Central memory CD8-positive, alpha-beta T cell (primary cell): ENCODE measurements at regions not wholly inside any gene's neighbourhood (a gene's known extent, or its start where the extent isn't known, plus 50 kb on each side); places are given as distances from the start of the nearest gene placed in this dataset.
A peak's percentile ranks its signal among the peaks of the same experiment; 100 is the strongest.

Source experiments
- ATAC-seq: fragments of 150-1000 bp; cut with Tn5 transposase; replicated peaks from 2 replicates; pipeline ENCODE4 v1.10.0; 2022; ENCODE audit warnings: mild to moderate bottlenecking, moderate FRiP score, moderate number of reproducible peaks; ENCODE audit not compliant: poor library complexity, severe bottlenecking; ENCODE audit errors: extremely low read depth
- DNase-seq, 2 donors: peaks; one replicate each; pipeline ENCODE4 v3.0.0; 2021; ENCODE audit warnings: low spot score in 2 of 2
- H3K27ac Mint-ChIP-seq: one replicate; pipeline ENCODE4 v1.8.0; 2022; ENCODE audit warnings: low read depth, mild to moderate bottlenecking, moderate library complexity, mixed read lengths
- H3K27me3 Mint-ChIP-seq: one replicate; pipeline ENCODE4 v1.8.0; 2022; ENCODE audit warnings: mixed read lengths
- H3K36me3 Mint-ChIP-seq: one replicate; pipeline ENCODE4 v1.8.0; 2022; ENCODE audit warnings: mild to moderate bottlenecking, moderate library complexity, mixed read lengths; ENCODE audit not compliant: insufficient read depth
- H3K4me1 Mint-ChIP-seq: one replicate; pipeline ENCODE4 v1.8.0; 2022; ENCODE audit warnings: mixed read lengths
- H3K4me3 Mint-ChIP-seq: one replicate; pipeline ENCODE4 v1.8.0; 2022; ENCODE audit warnings: mild to moderate bottlenecking, moderate library complexity, mixed read lengths
- H3K9me3 Mint-ChIP-seq: one replicate; pipeline ENCODE4 v1.8.0; 2022; ENCODE audit warnings: mixed read lengths

- H3K4me1 Mint-ChIP-seq: peaks cover 12% of the 10 kb centered on the region
- H3K27ac Mint-ChIP-seq: no peak overlapping the region
- no peak overlapping the region for H3K4me3 Mint-ChIP-seq
These were observed 56.1 kb downstream of the BTG1 start for GRCh38 chr12:92089559-92089958.

GRCh38 chr12:92088805-92089204, 56.8 kb downstream of the BTG1 start:
- ATAC-seq: no peak
- H3K4me1 Mint-ChIP-seq: peaks cover 9% of the 10 kb centered on the region
- peak overlapping the region; percentile 4 for H3K27ac Mint-ChIP-seq

More at GRCh38 chr12:92089559-92089958, 56.1 kb downstream of the BTG1 start:
- Mint-ChIP-seq H3K36me3 (peaks cover 14% of the 10 kb centered on the region), H3K27me3 (no peaks in the 10 kb centered on the region), H3K9me3 (no peaks in the 10 kb centered on the region)
- DNase-seq (no peak), ATAC-seq (no peak)

GRCh38 chr12:92085736-92086040, 60.0 kb downstream of the BTG1 start:
- DNase-seq: no peak
- peaks cover 15% of the 10 kb centered on the region for H3K4me1 Mint-ChIP-seq
- peaks cover 8% of the 10 kb centered on the region for H3K36me3 Mint-ChIP-seq
- no peak overlapping the region for H3K4me3 Mint-ChIP-seq
- no peak for ATAC-seq
- no peaks in the 10 kb centered on the region for H3K27me3 Mint-ChIP-seq
- no peak overlapping the region for H3K27ac Mint-ChIP-seq
- H3K9me3 Mint-ChIP-seq: no peaks in the 10 kb centered on the region

More at GRCh38 chr12:92088805-92089204, 56.8 kb downstream of the BTG1 start:
- Mint-ChIP-seq H3K27me3 (no peaks in the 10 kb centered on the region), H3K9me3 (no peaks in the 10 kb centered on the region), H3K36me3 (peaks cover 13% of the 10 kb centered on the region), H3K4me3 (no peak overlapping the region)
- DNase-seq: no peak

GRCh38 chr12:92085040-92085735, 60.5 kb downstream of the BTG1 start:
- Mint-ChIP-seq H3K27me3 (no peaks in the 10 kb centered on the region), H3K9me3 (no peaks in the 10 kb centered on the region), H3K4me1 (peaks cover 20% of the 10 kb centered on the region), H3K4me3 (no peak overlapping the region), H3K27ac (no peak overlapping the region), H3K36me3 (peaks cover 8% of the 10 kb centered on the region)
- ATAC-seq (peak; percentile 40), DNase-seq (no peak)

GRCh38 chr12:92080911-92081285, 64.7 kb downstream of the BTG1 start:
- H3K27ac Mint-ChIP-seq: no peak overlapping the region
- DNase-seq (no peak), ATAC-seq (no peak)
- H3K4me3 Mint-ChIP-seq: peak overlapping the region; percentile 35
- no peaks in the 10 kb centered on the region for H3K9me3 Mint-ChIP-seq
- no peaks in the 10 kb centered on the region for H3K27me3 Mint-ChIP-seq
- H3K4me1 Mint-ChIP-seq: peaks cover 28% of the 10 kb centered on the region
- peaks cover 9% of the 10 kb centered on the region for H3K36me3 Mint-ChIP-seq

- Mint-ChIP-seq H3K27ac (peak overlapping the region; percentile 80), H3K36me3 (peaks cover 7% of the 10 kb centered on the region), H3K9me3 (no peaks in the 10 kb centered on the region), H3K4me1 (peaks cover 32% of the 10 kb centered on the region), H3K4me3 (no peak overlapping the region), H3K27me3 (no peaks in the 10 kb centered on the region)
- no peak for ATAC-seq
- no peak for DNase-seq
These were observed 66.6 kb downstream of the BTG1 start for GRCh38 chr12:92079054-92079385.

- Mint-ChIP-seq H3K27ac (no peak overlapping the region), H3K4me1 (peaks cover 32% of the 10 kb centered on the region), H3K36me3 (peaks cover 7% of the 10 kb centered on the region), H3K4me3 (no peak overlapping the region), H3K9me3 (no peaks in the 10 kb centered on the region), H3K27me3 (no peaks in the 10 kb centered on the region)
- DNase-seq (no peak), ATAC-seq (no peak)
These were observed 67.2 kb downstream of the BTG1 start for GRCh38 chr12:92078167-92079053.

- H3K9me3 Mint-ChIP-seq: no peaks in the 10 kb centered on the region
- H3K36me3 Mint-ChIP-seq: peaks cover 7% of the 10 kb centered on the region
- H3K4me1 Mint-ChIP-seq: peaks cover 32% of the 10 kb centered on the region
- DNase-seq (no peak), ATAC-seq (no peak)
- H3K27me3 Mint-ChIP-seq: no peaks in the 10 kb centered on the region
- H3K27ac Mint-ChIP-seq: no peak overlapping the region
- H3K4me3 Mint-ChIP-seq: no peak overlapping the region
These were observed 68.1 kb downstream of the BTG1 start for GRCh38 chr12:92077530-92077929.

GRCh38 chr12:92076101-92076500, 69.5 kb downstream of the BTG1 start:
- no peaks in the 10 kb centered on the region for H3K27me3 Mint-ChIP-seq
- H3K36me3 Mint-ChIP-seq: peaks cover 12% of the 10 kb centered on the region
- no peak overlapping the region for H3K4me3 Mint-ChIP-seq
- H3K9me3 Mint-ChIP-seq: no peaks in the 10 kb centered on the region
- H3K4me1 Mint-ChIP-seq: peaks cover 30% of the 10 kb centered on the region
- ATAC-seq (no peak), DNase-seq (no peak)
- peak overlapping the region; percentile 33 for H3K27ac Mint-ChIP-seq

- peaks cover 23% of the 10 kb centered on the region for H3K4me1 Mint-ChIP-seq
- no peaks in the 10 kb centered on the region for H3K9me3 Mint-ChIP-seq
- H3K36me3 Mint-ChIP-seq: peaks cover 12% of the 10 kb centered on the region
- DNase-seq (no peak), ATAC-seq (no peak)
- H3K4me3 Mint-ChIP-seq: no peak overlapping the region
- no peak overlapping the region for H3K27ac Mint-ChIP-seq
- no peaks in the 10 kb centered on the region for H3K27me3 Mint-ChIP-seq
These were observed 70.2 kb downstream of the BTG1 start for GRCh38 chr12:92075425-92075914.

GRCh38 chr12:92074889-92075288, 70.8 kb downstream of the BTG1 start:
- no peak overlapping the region for H3K27ac Mint-ChIP-seq
- peaks cover 18% of the 10 kb centered on the region for H3K4me1 Mint-ChIP-seq
- H3K27me3 Mint-ChIP-seq: no peaks in the 10 kb centered on the region
- H3K36me3 Mint-ChIP-seq: peaks cover 12% of the 10 kb centered on the region
- DNase-seq (no peak), ATAC-seq (no peak)
- H3K9me3 Mint-ChIP-seq: no peaks in the 10 kb centered on the region
- no peak overlapping the region for H3K4me3 Mint-ChIP-seq

GRCh38 chr12:92073094-92073493, 72.6 kb downstream of the BTG1 start:
- no peak for ATAC-seq
- H3K4me3 Mint-ChIP-seq: no peak overlapping the region
- no peaks in the 10 kb centered on the region for H3K9me3 Mint-ChIP-seq
- no peaks in the 10 kb centered on the region for H3K27me3 Mint-ChIP-seq
- no peak for DNase-seq
- H3K4me1 Mint-ChIP-seq: peaks cover 10% of the 10 kb centered on the region
- peaks cover 11% of the 10 kb centered on the region for H3K36me3 Mint-ChIP-seq
- H3K27ac Mint-ChIP-seq: no peak overlapping the region

- Mint-ChIP-seq H3K4me1 (peaks cover 10% of the 10 kb centered on the region), H3K27ac (no peak overlapping the region), H3K4me3 (no peak overlapping the region), H3K27me3 (no peaks in the 10 kb centered on the region), H3K36me3 (peaks cover 10% of the 10 kb centered on the region), H3K9me3 (no peaks in the 10 kb centered on the region)
- ATAC-seq (no peak), DNase-seq (no peak)
These were observed 73.5 kb downstream of the BTG1 start for GRCh38 chr12:92072112-92072511.
